Breast epithelium (tissue), 4 donors: ENCODE measurements at regions not wholly inside any gene's neighbourhood (a gene's known extent, or its start where the extent isn't known, plus 50 kb on each side); places are given as distances from the start of the nearest gene placed in this dataset.

Source experiments
- DNase-seq, 2 donors: peaks; one replicate each; pipeline ENCODE4 v3.0.0-alpha.2; 2019; ENCODE audit warnings: low spot score in 2 of 2
- H3K27ac ChIP-seq, 2 donors: fragments of 200-600 bp; sonication (generic) in 1 of 2; one replicate each; pipeline ENCODE4 v1.5.1; 2016 to 2019; ENCODE audit warnings: mild to moderate bottlenecking in 1 of 2
- H3K27me3 ChIP-seq, 2 donors: fragments of 200-600 bp; sonication (generic) in 1 of 2; one replicate each; pipeline versions ENCODE4 v1.5.1 to v1.6.0; 2017 to 2019; ENCODE audit warnings: control low read depth in 1 of 2, mild to moderate bottlenecking in 1 of 2
- H3K36me3 ChIP-seq: fragments of 200-600 bp; one replicate; pipeline ENCODE4 v1.5.1; 2019
- H3K4me1 ChIP-seq, 2 donors: fragments of 200-600 bp; sonication (generic); one replicate each; pipeline ENCODE4 v1.5.1; 2016 to 2019; ENCODE audit warnings: control low read depth in 1 of 2
- H3K4me3 ChIP-seq, 3 donors: fragments of 200-600 bp; sonication (generic); 1 replicate in 2 of 3; 2 replicates in 1 of 3; pipeline ENCODE4 v1.5.1; 2016 to 2019; ENCODE audit warnings: mild to moderate bottlenecking in 3 of 3, moderate library complexity in 2 of 3
- H3K9me3 ChIP-seq, 2 donors: fragments of 200-600 bp; sonication (generic) in 1 of 2; one replicate each; pipeline ENCODE4 v1.5.1; 2016 to 2019; ENCODE audit warnings: control low read depth in 1 of 2
- CTCF ChIP-seq, 3 donors: fragments of 450-650 bp; IDR thresholded peaks; one replicate each; pipeline ENCODE4 v1.5.1; 2016 to 2017; ENCODE audit warnings: antibody characterized with exemption in 3 of 3, mild to moderate bottlenecking in 3 of 3, moderate library complexity in 3 of 3
- POLR2A ChIP-seq: fragments of 450-650 bp; IDR thresholded peaks from one replicate; pipeline ENCODE4 v1.6.1; 2016; ENCODE audit warnings: antibody characterized with exemption, mild to moderate bottlenecking, moderate library complexity
- POLR2AphosphoS5 ChIP-seq, 3 donors: sonication (generic); formaldehyde crosslinking; IDR thresholded peaks; one replicate each; pipeline ENCODE4 v1.6.1; 2017; ENCODE audit warnings: antibody characterized with exemption in 3 of 3
- intact Hi-C: fragments of 100-400 bp; cut with DNase I; formaldehyde crosslinking; loops from one replicate; pipeline ENCODE4 v1.15.1; 2023; ENCODE audit warnings: low total_unique reads

- no peaks in the 10 kb centered on the region for H3K9me3 ChIP-seq
- no peak overlapping the region for H3K4me3 ChIP-seq
- H3K4me1 ChIP-seq, result no peaks in the 10 kb centered on the region
- no peak overlapping the region for H3K27ac ChIP-seq
- H3K36me3 ChIP-seq, result no peaks in the 10 kb centered on the region
- intact Hi-C loops, result no loop called here
- no peak for DNase-seq
- no peak for TF ChIP-seq POLR2AphosphoS5 (IDR thresholded peaks at IDR 0.05)
- no peak for TF ChIP-seq POLR2A
- no peak for TF ChIP-seq CTCF (IDR thresholded peaks at IDR 0.05)
- H3K27me3 ChIP-seq, result peaks cover 0 to 23% of the 10 kb centered on the region in 2 donors
Observed at GRCh38 chrX:10326578-10326977, 169.8 kb downstream of the CLCN4 start.

DNA sequence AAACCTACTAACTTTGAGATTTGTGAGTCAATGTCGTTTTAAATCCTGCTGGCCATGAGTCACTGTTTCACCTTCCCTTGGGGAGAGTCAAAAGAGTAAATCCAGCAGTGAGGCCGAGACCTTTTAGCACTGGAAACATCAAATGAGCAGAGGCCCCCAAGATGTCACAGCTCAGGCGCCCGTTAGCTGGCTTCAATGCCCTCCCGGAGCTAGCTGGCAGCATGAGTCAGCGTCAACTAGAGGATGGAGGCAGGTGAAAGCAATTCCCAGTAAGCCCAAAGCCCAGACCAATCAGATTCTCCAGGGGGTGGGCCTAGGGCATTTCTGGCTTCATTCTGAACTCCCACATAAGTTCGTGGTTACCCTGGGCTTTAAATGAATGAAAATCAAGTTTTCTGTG is 170.9 kb downstream of the CLCN4 start:
- Histone ChIP-seq H3K27ac (no peak overlapping the region), H3K4me3 (no peak overlapping the region), H3K4me1 (no peaks in the 10 kb centered on the region), H3K36me3 (no peaks in the 10 kb centered on the region), H3K9me3 (no peaks in the 10 kb centered on the region), H3K27me3 (peaks cover 0 to 23% of the 10 kb centered on the region in 2 donors)
- no peak for DNase-seq
- intact Hi-C loops, result no loop called here
- TF ChIP-seq POLR2A, result no peak
- TF ChIP-seq POLR2AphosphoS5 (IDR thresholded peaks at IDR 0.05), result no peak
- no peak for TF ChIP-seq CTCF (IDR thresholded peaks at IDR 0.05)

- peaks cover 0 to 23% of the 10 kb centered on the region in 2 donors for H3K27me3 ChIP-seq
- H3K36me3 ChIP-seq, result no peaks in the 10 kb centered on the region
- no peak for DNase-seq
- TF ChIP-seq POLR2AphosphoS5 (IDR thresholded peaks at IDR 0.05) (no peak), POLR2A (no peak), CTCF (IDR thresholded peaks at IDR 0.05) (no peak)
- intact Hi-C loops, result no loop called here
- no peak overlapping the region for H3K4me3 ChIP-seq
- H3K4me1 ChIP-seq, result no peaks in the 10 kb centered on the region
- H3K9me3 ChIP-seq, result no peaks in the 10 kb centered on the region
- H3K27ac ChIP-seq, result no peak overlapping the region
Observed at GRCh38 chrX:10329984-10330383, 173.2 kb downstream of the CLCN4 start.

DNA sequence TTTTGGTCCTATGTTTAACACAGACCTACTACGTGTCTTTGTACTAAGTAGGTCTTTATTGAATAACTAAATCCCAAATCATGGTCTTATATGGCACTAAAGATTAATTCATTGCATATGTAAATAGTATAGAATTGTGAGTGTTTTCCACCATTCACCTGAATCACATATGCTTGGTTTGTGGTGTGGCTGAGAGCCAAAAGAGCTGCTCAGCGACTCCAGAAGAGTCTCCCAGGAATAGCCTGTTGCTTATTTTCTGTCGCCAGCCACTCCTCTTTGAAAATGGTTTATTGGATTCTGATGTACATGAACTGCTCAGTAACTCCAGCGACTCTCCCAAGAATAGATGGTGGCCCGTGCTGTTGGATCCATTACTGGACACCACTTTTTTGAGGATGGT is 184.5 kb downstream of the CLCN4 start:
- Histone ChIP-seq H3K4me1 (no peaks in the 10 kb centered on the region), H3K27ac (no peak overlapping the region), H3K36me3 (no peaks in the 10 kb centered on the region), H3K9me3 (peaks cover 0 to 4% of the 10 kb centered on the region in 2 donors), H3K4me3 (no peak overlapping the region), H3K27me3 (peaks cover 0 to 16% of the 10 kb centered on the region in 2 donors)
- TF ChIP-seq POLR2AphosphoS5 (IDR thresholded peaks at IDR 0.05) (no peak), CTCF (IDR thresholded peaks at IDR 0.05) (no peak), POLR2A (no peak)
- intact Hi-C loops, result no loop called here
- no peak for DNase-seq

DNA sequence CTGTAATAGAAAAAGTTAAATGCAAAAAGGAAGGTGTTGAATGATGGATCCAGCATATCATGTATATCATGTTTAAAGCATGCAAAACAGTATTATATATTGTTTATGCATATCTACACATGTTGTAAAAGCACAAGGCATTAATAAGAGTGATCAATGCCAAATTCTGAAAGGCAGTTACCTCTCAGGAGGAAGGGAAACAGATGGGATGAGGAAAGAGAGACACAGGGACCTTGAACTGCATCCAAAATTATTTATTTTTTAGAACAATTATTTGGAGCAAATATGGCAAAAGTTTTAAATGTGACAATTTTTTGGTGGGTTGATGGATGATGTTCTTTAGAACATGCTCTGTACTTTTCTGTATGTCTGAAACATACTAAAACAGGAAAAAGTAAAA is 193.4 kb downstream of the CLCN4 start:
- TF ChIP-seq CTCF (IDR thresholded peaks at IDR 0.05) (no peak), POLR2AphosphoS5 (IDR thresholded peaks at IDR 0.05) (no peak), POLR2A (no peak)

More for the DNA sequence above, 193.4 kb downstream of the CLCN4 start:
- intact Hi-C loops, result no loop called here
- no peak overlapping the region for H3K27ac ChIP-seq
- H3K4me1 ChIP-seq, result no peaks in the 10 kb centered on the region
- H3K4me3 ChIP-seq, result no peak overlapping the region
- H3K9me3 ChIP-seq, result peaks cover 3 to 14% of the 10 kb centered on the region in 2 donors
- no peaks in the 10 kb centered on the region for H3K36me3 ChIP-seq
- no peak for DNase-seq
- no peaks in the 10 kb centered on the region for H3K27me3 ChIP-seq
